HEK293T (cell line): ENCODE measurements at regions not wholly inside any gene's neighbourhood (a gene's known extent, or its start where the extent isn't known, plus 50 kb on each side); places are given as distances from the start of the nearest gene placed in this dataset.

Experiments used
- ARNT ChIP-seq: fragments of 450-650 bp; IDR thresholded peaks from 2 replicates; pipeline ENCODE4 v1.6.1; 2017; ENCODE audit warnings: mild to moderate bottlenecking
- FOXK2 ChIP-seq: fragments of 450-650 bp; IDR thresholded peaks from 2 replicates; pipeline ENCODE4 v1.6.1; 2016; ENCODE audit warnings: mild to moderate bottlenecking
- HDGF ChIP-seq: fragments of 450-650 bp; IDR thresholded peaks from 2 replicates; pipeline ENCODE4 v1.6.1; 2017; ENCODE audit warnings: antibody characterized with exemption, borderline replicate concordance
- PKNOX1 ChIP-seq: fragments of 450-650 bp; IDR thresholded peaks from 2 replicates; pipeline ENCODE4 v1.6.1; 2016
- SP1 ChIP-seq: fragments of 450-650 bp; IDR thresholded peaks from 2 replicates; pipeline ENCODE4 v1.6.1; 2017
- ZNF384 ChIP-seq: fragments of 450-650 bp; IDR thresholded peaks from 2 replicates; pipeline ENCODE4 v1.6.1; 2016

- TF ChIP-seq FOXK2 (no peak), SP1 (no peak), PKNOX1 (no peak), HDGF (no peak), ZNF384 (no peak), ARNT (no peak)
Observed at GRCh38 chr10:126806498-126806897, 98.7 kb upstream of the DOCK1 start.
